Iris pigment epithelial cell (primary cell): ENCODE measurements at regions not wholly inside any gene's neighbourhood (a gene's known extent, or its start where the extent isn't known, plus 50 kb on each side); places are given as distances from the start of the nearest gene placed in this dataset.

Experiments used
- DNase-seq: peaks from one replicate; pipeline ENCODE4 v3.0.0-alpha.2; 2011; ENCODE audit warnings: low read depth

- DNase-seq, result no peak
Measured at GRCh38 chr6:43869792-43870659, 100.0 kb downstream of the VEGFA start.

DNA sequence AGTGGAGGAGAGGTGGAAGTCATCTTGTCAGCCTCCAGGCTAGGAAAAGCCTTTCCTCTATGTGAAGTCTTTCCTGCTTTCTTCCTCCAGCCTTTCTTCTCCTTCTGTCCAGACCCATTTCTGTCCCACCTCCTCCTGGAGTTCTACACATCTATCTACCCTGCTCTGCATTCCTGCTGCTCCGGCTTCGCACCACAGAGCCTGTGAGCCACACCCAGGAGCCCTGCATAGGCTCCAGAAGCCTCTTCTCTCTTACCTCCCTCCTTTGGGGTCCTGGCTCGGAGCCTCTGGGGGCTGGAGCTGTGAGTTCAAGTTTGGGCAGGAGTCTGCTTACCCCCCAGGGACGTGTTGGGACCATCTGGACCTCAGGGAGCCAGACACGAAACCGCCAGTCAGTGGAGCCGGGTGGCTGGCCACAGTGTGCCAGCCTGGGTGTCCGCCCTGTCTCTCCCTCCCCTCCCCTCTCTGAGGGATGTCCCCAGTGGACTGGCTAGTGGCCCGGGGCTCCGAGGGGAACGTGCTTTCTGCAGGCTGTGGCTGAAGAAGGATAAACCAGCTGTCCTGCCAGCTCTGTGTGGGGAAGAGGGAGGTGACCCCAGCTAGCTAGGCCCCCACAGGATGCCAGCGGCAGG, 99.2 kb downstream of the VEGFA start:
- no peak for DNase-seq

- DNase-seq, result no peak
Measured at GRCh38 chr6:43868467-43868866, 98.5 kb downstream of the VEGFA start.

GRCh38 chr6:43867996-43868395, 98.0 kb downstream of the VEGFA start:
- no peak for DNase-seq

DNA sequence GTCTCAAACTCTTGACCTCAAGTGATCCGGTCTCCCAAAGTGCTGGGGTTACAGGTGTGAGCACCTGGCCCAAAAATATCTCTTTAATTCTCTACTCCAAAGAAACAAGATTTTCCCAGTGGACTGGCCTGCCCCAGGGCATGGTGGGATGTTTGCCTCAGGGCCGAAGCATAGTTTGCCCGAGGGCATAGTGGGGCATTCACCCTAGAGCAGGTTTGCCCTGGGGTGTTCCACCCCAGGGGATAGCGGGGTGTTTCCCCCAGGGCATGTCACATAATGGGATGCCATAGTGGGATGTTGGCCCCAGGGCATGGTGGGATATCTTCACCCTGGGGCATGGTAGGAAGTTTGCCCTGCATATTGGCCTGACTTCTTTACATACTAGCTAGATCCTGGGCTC, 97.2 kb downstream of the VEGFA start:
- no peak for DNase-seq

DNA sequence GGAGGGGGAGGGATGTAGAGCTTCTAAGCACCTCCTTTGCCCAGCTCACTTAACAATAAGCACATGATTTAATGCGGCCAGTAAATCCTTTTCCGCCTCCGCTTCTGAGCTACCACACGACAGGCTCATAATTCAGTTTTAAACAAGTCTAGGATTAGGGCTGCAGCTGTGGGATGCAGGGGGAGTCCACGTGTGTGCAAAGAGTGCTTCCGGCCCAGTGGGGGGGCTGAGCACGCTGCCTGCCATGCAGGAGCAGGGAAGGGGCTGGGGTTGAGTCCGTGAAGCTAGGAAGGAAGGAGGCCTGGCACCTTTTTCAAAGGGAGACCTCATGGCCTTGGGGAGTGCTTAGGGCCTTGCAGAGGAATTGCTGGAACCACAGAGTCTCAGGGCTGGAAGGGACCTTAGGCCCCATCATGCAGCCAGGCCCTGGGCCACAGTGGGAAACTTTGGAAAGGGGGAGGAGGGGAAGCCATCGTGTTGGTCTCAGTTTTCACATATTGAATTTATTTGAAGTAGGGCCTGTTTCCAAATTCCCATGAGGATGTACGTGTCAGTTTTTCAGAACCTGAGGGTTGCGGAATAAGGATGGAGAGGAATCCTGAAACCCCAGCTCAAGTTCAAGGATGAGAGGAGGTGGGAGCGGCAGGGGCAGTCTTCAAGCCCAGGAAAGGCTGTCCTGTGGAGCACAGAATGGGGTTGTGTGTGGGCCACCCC, 96.1 kb downstream of the VEGFA start:
- DNase-seq, result peak; percentile 18

DNA sequence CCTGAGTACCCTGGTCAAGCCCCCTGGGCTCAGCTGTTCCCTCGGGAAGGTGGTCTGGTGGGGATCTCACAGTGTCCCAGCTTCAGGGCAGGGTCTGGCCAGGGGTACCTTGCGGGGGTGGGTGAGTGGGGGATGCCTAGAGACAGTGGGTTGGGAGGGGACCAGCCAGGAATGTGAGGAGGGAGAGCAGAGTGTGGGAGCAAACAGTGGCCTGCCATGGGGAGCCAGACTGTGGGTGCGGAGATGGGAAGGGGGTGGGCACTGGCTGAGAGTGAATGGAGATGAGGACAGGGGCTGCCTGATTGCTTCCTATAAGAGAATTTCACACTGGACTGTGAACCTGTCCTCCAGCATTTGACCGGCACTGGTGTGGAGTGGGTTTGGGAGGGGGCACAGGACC, 95.1 kb downstream of the VEGFA start:
- no peak for DNase-seq

- no peak for DNase-seq
Measured at GRCh38 chr6:43862925-43863324, 92.9 kb downstream of the VEGFA start.

DNA sequence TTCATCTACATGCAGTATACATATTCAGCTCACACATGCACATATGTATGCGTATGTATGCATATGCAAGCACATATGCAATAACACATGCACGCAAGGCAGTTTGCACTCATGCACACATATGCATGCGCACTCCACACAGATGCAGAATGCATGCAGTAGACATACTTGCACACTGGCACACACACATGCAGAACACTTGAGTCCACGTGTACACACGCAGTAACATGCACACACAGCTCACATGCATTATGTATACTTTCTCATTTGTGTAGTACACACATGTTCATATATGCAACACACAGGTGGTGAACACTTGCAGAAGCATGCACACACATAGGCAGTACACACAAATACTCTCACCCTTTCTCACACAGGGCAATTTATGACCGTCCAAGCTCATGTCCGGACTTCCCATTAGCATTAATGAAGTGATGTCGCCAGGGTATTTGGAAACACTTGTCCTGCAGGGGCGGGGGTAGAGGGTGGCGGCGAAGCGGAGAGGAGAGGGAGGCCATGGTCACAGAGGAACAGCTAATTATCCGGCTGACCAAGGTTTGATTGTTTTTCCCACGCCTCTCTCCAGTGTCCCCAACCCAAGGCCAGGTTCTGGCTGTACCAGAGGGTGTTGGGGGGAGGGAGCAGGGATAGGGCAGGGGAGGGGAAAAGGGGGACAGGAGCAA, 91.3 kb downstream of the VEGFA start:
- no peak for DNase-seq

DNA sequence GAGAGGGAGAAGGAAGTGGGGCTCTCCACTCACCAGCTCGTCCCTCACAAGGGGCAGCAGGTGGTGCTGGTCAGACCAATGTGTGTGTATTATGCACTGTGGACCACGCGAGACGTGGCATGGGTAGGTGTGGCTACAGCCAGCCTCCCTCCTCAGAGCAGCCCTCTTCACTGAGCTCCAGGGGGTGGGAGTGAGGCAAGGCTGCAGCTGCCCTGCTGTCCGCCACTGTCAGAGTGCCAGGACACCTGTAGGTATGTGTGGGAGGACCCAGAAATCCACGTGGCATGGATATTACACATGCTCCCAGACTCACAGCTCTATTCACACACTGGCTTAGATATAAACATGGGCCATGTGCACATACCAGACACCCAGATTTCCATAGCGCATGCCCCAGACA, 90.3 kb downstream of the VEGFA start:
- no peak for DNase-seq

GRCh38 chr6:43859213-43859612, 89.2 kb downstream of the VEGFA start:
- DNase-seq, result no peak

DNA sequence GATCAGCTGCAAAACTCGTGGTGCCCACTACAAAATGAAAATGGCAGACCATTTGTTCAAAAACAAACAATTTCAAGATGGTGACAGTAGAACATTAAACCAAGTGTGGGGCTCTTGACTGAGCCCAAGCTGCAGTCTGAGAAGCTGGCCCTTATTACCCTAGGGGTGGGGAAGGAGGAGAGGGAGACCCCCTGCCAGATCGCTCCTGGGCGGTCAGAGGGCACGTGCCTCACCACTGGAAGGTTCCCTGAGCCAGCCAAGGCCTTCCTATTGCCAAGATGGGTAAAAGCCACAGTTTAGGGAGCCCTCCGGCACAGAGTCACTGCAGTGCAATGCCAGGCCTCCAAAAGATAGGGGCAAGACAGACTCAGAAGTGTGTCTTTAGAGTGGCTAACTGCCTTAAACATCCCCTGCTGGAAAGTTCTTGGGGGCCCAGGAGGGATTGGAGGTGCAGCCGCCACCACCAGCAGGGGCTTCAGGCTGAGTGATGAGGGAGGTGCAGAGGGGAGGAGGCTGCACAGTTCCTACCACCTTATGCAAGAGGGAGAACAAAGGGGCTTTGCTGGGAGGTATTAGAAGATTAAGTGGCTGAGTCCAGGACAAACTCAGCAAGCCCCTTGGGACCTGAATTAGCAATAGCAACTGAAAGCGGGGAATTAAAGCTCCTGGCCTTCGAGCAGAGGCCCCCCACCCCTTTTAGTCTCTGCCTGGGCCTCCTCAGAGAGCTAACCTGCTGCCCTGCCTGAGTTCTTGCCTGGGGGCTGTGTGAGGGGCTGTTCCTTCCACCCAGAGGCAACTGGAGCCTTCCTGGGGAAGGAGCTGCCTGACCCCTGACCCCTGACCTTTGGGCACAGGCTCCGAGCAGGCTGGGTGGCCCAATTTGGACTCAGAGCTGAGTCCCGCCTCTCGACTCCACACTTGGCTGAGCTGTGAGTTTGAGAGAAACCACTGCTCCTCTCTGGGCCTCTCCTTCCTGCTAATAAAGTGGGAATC, 88.4 kb downstream of the VEGFA start:
- no peak for DNase-seq

DNA sequence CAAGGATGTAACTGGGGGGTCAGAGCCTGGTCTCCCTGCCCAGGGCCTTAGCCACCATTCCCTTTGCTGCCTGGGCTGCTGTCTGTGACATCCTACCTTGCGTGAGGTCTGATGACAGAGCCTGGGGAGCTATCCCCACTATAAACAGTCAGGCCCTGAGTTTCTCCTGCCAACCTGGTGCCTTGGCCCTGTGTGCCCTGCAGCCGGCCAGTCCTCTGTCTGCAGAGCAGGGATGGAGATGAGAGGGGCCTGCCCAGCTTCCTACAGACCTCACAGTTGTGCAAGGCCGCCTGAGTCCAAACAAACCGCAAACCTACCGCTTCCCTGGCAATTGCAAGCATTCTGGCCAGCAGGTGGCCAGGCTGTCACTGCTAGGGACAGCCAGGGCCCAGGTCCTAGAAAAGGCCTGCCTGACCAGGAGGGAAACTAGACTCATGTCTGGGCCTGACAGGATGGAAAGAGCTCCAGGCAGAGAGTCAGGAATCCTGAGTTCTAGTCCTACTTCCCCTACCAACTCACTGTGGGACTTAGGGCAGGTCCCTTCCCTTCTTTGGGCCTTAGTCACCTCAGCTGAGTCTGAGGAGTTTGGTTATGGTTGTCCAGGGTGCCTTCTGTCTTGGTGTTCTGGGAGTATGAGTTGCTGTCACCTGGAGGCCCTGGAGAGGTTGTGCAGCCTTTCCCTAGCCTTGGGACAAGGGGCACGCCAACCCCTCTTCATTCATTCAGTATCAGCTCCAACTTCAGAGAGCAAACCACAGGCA, 86.2 kb downstream of the VEGFA start:
- DNase-seq, result peak; percentile 44

DNA sequence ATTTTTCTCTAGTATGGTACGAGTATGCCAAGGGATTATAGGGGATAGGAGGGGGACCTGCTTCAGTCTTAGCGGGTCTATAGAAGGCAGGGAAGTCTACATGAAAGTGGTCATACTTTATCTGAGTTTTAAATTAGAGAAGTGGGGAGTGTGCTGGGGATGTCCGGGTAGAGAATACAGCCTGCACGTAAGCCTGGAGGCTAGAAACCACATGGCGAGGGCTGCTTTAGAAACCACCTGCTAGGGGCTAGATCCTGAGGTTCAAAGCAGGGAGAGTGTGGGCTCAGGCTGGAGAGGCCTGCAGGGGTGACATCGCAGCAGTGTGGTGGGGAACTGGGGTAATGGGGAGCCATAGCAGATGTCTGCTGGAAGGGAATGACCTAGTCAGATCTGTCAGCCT, 85.2 kb downstream of the VEGFA start:
- DNase-seq, result no peak

- DNase-seq, result no peak
Measured at GRCh38 chr6:43853066-43853650, 83.1 kb downstream of the VEGFA start.

- no peak for DNase-seq
Measured at GRCh38 chr6:43852350-43852864, 82.4 kb downstream of the VEGFA start.

DNA sequence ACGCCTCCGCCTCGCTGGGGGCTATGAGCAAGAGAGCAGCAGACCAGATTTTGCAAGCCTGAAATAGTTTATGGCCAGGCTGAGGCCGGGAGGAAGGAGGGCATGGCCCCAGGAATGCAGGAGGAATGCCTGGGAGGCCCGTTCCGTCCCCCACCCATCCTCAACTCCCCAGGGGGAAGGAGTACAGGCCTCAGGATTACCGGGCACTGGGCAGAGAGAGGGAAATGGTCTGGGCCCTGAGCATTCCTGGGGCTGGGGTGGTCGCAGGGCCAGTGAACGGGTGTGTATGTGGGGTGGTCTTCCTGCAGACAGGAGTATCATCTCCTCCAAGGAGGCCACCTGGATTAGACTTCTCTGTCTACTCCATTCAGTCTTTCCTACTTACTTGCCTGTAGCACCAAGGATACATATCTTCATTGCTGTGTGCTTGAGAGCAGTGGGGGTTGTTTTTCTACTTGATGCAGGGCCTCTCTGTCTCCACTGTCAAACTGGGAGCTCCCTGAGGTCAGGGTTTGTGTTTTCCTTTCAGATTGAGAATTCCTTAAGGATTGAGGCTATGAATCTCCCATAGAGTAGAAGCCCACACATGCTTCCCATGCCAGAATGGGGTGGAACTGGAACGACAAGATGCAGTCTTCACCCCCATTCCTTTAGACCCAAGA, 81.3 kb downstream of the VEGFA start:
- DNase-seq, result peak; percentile 87

DNA sequence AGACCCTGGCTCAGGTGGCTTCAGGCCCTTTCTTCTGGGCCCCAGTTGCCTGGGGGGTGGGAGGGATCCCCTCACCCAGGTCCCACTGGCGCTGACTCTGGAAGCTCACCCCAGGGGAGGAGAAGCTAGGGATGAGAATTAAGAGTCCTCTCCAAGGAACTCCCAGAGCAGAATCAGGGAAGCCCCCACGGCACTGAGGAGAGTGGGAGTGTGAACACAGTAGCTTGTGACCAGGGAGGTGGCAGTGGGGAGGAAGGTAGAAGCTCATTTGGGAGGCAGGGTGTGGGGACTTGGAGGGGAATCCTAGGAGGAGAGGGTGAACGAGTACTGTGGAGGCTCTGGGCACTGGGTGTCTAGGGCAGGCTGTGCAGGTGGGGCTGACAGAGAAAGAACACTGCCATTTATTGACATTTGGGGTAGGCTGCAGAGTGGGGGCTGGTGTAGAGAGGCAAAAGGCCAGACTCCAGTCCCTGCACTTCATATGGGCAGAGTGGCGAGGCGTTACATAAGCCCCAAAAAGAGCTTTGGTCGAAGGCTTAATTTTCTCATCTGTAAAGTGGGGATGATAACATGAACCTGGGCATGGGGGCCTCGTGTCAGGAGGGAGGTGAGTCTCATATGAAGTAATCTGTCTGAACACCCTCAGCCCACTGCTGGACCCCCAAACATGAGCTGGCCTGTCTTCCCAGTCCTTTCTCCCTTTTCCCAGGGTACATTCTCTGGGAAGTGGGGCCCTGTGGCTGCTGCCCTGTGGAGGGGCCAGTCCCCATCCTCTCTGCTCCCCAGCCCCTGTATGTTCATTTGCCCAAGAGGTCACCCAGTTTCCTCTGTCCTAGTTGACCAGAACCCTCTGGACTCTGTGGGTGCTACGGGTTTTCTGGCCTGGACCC, 80.5 kb downstream of the VEGFA start:
- no peak for DNase-seq
